H1 (cell line): ENCODE measurements at regions not wholly inside any gene's neighbourhood (a gene's known extent, or its start where the extent isn't known, plus 50 kb on each side); places are given as distances from the start of the nearest gene placed in this dataset.

Experiments used
- FOSL1 ChIP-seq: IDR thresholded peaks from 2 replicates; pipeline ENCODE4 v1.6.1; 2011; ENCODE audit warnings: mild to moderate bottlenecking, low read depth, low read length, moderate library complexity; ENCODE audit not compliant: insufficient read depth
- JUN ChIP-seq: IDR thresholded peaks from 2 replicates; pipeline ENCODE4 v1.6.1; 2011; ENCODE audit warnings: low read depth, mild to moderate bottlenecking, improper control_type of control experiment, low read length
- KDM4A ChIP-seq: IDR thresholded peaks from one replicate; pipeline ENCODE4 v1.7.1; 2012; ENCODE audit warnings: low read depth, mild to moderate bottlenecking, moderate library complexity, low read length, inconsistent platforms; ENCODE audit not compliant: severe bottlenecking
- PHF8 ChIP-seq: fragments of 200-600 bp; sonication (generic); conservative IDR thresholded peaks from 2 replicates; pipeline ENCODE4 v1.7.1; 2012; ENCODE audit warnings: low read depth, mild to moderate bottlenecking, inconsistent platforms, low read length, moderate library complexity
- RFX5 ChIP-seq: IDR thresholded peaks from 2 replicates; pipeline ENCODE4 v1.6.1; 2011; ENCODE audit warnings: low read depth, low read length, improper control_type of control experiment, borderline replicate concordance
- TBP ChIP-seq: IDR thresholded peaks from 2 replicates; pipeline ENCODE4 v1.6.1; 2011; ENCODE audit warnings: low read depth, low read length, improper control_type of control experiment

DNA sequence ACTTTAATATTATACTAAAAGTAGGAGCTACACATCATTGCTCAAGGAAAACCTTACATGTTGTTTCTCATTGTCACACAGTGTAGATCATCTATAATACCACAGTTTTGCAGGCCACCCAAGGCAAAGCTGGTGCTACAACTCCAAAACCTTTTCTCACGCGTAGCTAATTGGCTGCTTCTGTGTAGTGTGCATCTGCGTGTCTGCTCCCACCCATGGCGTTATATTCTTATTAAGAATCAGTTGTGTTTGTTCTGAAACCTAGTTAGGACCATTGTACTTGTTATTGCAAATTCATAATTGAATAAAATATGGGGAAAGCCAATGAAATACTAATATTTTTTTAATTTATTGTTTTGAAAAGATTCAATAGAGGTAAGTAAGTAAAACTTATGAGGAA is 83.9 kb downstream of the RBM43 start (continued):
- TF ChIP-seq RFX5, result no peak
- no peak for TF ChIP-seq FOSL1
- no peak for TF ChIP-seq JUN
- TF ChIP-seq TBP, result no peak
- no peak for TF ChIP-seq KDM4A
- no peak for TF ChIP-seq PHF8
